Muscle of back (tissue), 3 donors: ENCODE measurements at regions not wholly inside any gene's neighbourhood (a gene's known extent, or its start where the extent isn't known, plus 50 kb on each side); places are given as distances from the start of the nearest gene placed in this dataset.
"Not testable (repeated sequence)": the region's sequence is repeated elsewhere in the genome, so short reads cannot be mapped to it uniquely, and the experiment has no call there.

Experiments
- DNase-seq, 3 donors: peaks; one replicate each; pipeline versions ENCODE4 v3.0.0 to v3.0.0-alpha.2; 2013

- DNase-seq: no peak
These were observed 377.1 kb upstream of the FAR2 start for GRCh38 chr12:28771968-28772367.

- no peak for DNase-seq
These were observed 373.5 kb upstream of the FAR2 start for GRCh38 chr12:28775556-28775955.

GRCh38 chr12:28776220-28776619, 372.9 kb upstream of the FAR2 start:
- no peak for DNase-seq

- no peak for DNase-seq
These were observed 372.1 kb upstream of the FAR2 start for GRCh38 chr12:28776913-28777422.

- no peak for DNase-seq
These were observed 371.3 kb upstream of the FAR2 start for GRCh38 chr12:28777603-28778365.

GRCh38 chr12:28780096-28780495, 369.0 kb upstream of the FAR2 start:
- no peak for DNase-seq

- no peak for DNase-seq
These were observed 368.1 kb upstream of the FAR2 start for GRCh38 chr12:28780960-28781359.

- no peak for DNase-seq
These were observed 367.1 kb upstream of the FAR2 start for GRCh38 chr12:28781671-28782652.

GRCh38 chr12:28782812-28783211, 366.3 kb upstream of the FAR2 start:
- no peak for DNase-seq

GRCh38 chr12:28787151-28787550, 361.9 kb upstream of the FAR2 start:
- DNase-seq: no peak

- DNase-seq: not testable (repeated sequence)
These were observed 360.8 kb upstream of the FAR2 start for GRCh38 chr12:28788256-28788655.

GRCh38 chr12:28793581-28794151, 355.4 kb upstream of the FAR2 start:
- peak in 1 of 3 donors; percentile 11 for DNase-seq

GRCh38 chr12:28794211-28794610, 354.9 kb upstream of the FAR2 start:
- peak in 2 of 3 donors; percentile 7 to 15 for DNase-seq

- DNase-seq: no peak
These were observed 354.3 kb upstream of the FAR2 start for GRCh38 chr12:28794786-28795185.

GRCh38 chr12:28795311-28795710, 353.8 kb upstream of the FAR2 start:
- DNase-seq: peak in 1 of 3 donors; percentile 5

- peak in 1 of 3 donors; percentile 5 for DNase-seq
These were observed 349.7 kb upstream of the FAR2 start for GRCh38 chr12:28799348-28799747.

- no peak for DNase-seq
These were observed 348.9 kb upstream of the FAR2 start for GRCh38 chr12:28800129-28800528.

GRCh38 chr12:28802706-28803438, 346.2 kb upstream of the FAR2 start:
- DNase-seq: peak; percentile 18 to 49 (median 43)

- no peak for DNase-seq
These were observed 341.5 kb upstream of the FAR2 start for GRCh38 chr12:28807535-28807934.

- no peak for DNase-seq
These were observed 337.6 kb upstream of the FAR2 start for GRCh38 chr12:28811457-28811856.

- no peak for DNase-seq
These were observed 334.8 kb upstream of the FAR2 start for GRCh38 chr12:28814246-28814645.
